ENCODE measurements at regions not wholly inside any gene's neighbourhood (a gene's known extent, or its start where the extent isn't known, plus 50 kb on each side); places are given as distances from the start of the nearest gene placed in this dataset.

DNA sequence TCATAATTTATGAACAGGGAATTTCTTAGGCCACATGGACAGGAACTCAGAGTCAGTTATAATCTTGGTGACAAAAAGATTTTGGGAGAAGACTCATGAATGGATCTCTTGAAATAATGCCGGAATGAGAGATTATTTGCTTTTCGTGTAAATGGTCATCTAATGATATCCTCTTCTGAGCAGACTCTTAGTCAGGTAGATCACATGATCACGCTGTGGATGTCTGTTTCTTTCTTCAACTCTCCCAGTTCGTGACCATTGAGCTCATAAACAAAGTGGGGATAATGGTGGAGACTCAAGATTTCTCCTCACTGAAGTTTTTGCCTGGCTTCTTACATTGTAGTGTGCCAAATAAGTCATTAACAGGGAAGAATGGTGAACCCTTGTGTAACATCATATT, 133.1 kb upstream of the CBLB start:
- TF ChIP-seq ZNF8 (CRISPR knock-in tag; IDR thresholded peaks at IDR 0.05) (no peak), PPARA (CRISPR knock-in tag; IDR thresholded peaks at IDR 0.05; ENCODE audit: borderline replicate concordance) (no peak), ZFP30 (CRISPR knock-in tag; IDR thresholded peaks at IDR 0.05) (no peak), TOX (CRISPR knock-in tag; IDR thresholded peaks at IDR 0.05; ENCODE audit: borderline replicate concordance) (no peak), OSR1 (CRISPR knock-in tag; IDR thresholded peaks at IDR 0.05) (no peak), RARB (CRISPR knock-in tag; IDR thresholded peaks at IDR 0.05) (no peak), ARNTL (CRISPR knock-in tag; IDR thresholded peaks at IDR 0.05; ENCODE audit: borderline replicate concordance, low read depth) (no peak), ISL1 (CRISPR knock-in tag; IDR thresholded peaks at IDR 0.05) (no peak)
- TF ChIP-seq, protein P1, sequence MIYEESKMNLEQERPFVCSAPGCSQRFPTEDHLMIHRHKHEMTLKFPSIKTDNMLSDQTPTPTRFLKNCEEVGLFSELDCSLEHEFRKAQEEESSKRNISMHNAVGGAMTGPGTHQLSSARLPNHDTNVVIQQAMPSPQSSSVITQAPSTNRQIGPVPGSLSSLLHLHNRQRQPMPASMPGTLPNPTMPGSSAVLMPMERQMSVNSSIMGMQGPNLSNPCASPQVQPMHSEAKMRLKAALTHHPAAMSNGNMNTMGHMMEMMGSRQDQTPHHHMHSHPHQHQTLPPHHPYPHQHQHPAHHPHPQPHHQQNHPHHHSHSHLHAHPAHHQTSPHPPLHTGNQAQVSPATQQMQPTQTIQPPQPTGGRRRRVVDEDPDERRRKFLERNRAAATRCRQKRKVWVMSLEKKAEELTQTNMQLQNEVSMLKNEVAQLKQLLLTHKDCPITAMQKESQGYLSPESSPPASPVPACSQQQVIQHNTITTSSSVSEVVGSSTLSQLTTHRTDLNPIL (CRISPR knock-in tag; IDR thresholded peaks at IDR 0.05; ENCODE audit: low read depth): no peak
- TF ChIP-seq, protein P2, sequence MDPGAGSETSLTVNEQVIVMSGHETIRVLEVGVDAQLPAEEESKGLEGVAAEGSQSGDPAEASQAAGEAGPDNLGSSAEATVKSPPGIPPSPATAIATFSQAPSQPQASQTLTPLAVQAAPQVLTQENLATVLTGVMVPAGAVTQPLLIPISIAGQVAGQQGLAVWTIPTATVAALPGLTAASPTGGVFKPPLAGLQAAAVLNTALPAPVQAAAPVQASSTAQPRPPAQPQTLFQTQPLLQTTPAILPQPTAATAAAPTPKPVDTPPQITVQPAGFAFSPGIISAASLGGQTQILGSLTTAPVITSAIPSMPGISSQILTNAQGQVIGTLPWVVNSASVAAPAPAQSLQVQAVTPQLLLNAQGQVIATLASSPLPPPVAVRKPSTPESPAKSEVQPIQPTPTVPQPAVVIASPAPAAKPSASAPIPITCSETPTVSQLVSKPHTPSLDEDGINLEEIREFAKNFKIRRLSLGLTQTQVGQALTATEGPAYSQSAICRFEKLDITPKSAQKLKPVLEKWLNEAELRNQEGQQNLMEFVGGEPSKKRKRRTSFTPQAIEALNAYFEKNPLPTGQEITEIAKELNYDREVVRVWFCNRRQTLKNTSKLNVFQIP (CRISPR knock-in tag; IDR thresholded peaks at IDR 0.05; ENCODE audit: borderline replicate concordance, low read depth): no peak

Measured in SK-N-SH treated with all-trans-retinoic acid at 6 μM for 48 hours (cell line).